OCI-LY1 (cell line): ENCODE measurements at regions not wholly inside any gene's neighbourhood (a gene's known extent, or its start where the extent isn't known, plus 50 kb on each side); places are given as distances from the start of the nearest gene placed in this dataset.

Experiments used
- H2AFZ ChIP-seq: fragments of 200-600 bp; sonication (generic), shearing (Covaris generic); 2 replicates; pipeline ENCODE4 v1.6.0; 2014; ENCODE audit warnings: antibody characterized with exemption, mild to moderate bottlenecking, low read length
- H3F3A ChIP-seq: fragments of 200-600 bp; sonication (generic), shearing (Covaris generic); 2 replicates; pipeline ENCODE4 v1.6.0; 2014; ENCODE audit warnings: mild to moderate bottlenecking, antibody characterized with exemption, low read length, moderate library complexity; ENCODE audit not compliant: insufficient read depth
- H3K27ac ChIP-seq: fragments of 200-600 bp; sonication (generic); 2 replicates; pipeline ENCODE4 v1.5.1; 2014; ENCODE audit warnings: low read length, mixed run types, mild to moderate bottlenecking, low read depth; ENCODE audit not compliant: poor library complexity, severe bottlenecking
- H3K27me3 ChIP-seq: fragments of 200-600 bp; sonication (generic); 2 replicates; pipeline ENCODE4 v1.6.0; 2014; ENCODE audit warnings: antibody characterized with exemption, mild to moderate bottlenecking, low read length, moderate library complexity; ENCODE audit not compliant: insufficient read depth
- H3K36me3 ChIP-seq: fragments of 200-600 bp; sonication (generic); 2 replicates; pipeline ENCODE4 v1.6.1; 2014; ENCODE audit warnings: mild to moderate bottlenecking, antibody characterized with exemption, low read length, moderate library complexity, mixed read lengths; ENCODE audit not compliant: insufficient read depth
- H3K4me1 ChIP-seq: fragments of 200-600 bp; sonication (generic); 2 replicates; pipeline ENCODE4 v1.5.1; 2014; ENCODE audit warnings: mild to moderate bottlenecking, low read length, moderate library complexity; ENCODE audit not compliant: insufficient read depth, severe bottlenecking
- H3K4me2 ChIP-seq: fragments of 200-600 bp; sonication (generic), shearing (Covaris generic); 2 replicates; pipeline ENCODE4 v1.6.1; 2014; ENCODE audit warnings: low read length
- H3K4me3 ChIP-seq: fragments of 200-600 bp; sonication (generic); 2 replicates; pipeline ENCODE4 v1.5.1; 2014; ENCODE audit warnings: low read length, low read depth, mild to moderate bottlenecking, mixed read lengths; ENCODE audit not compliant: poor library complexity, severe bottlenecking
- H3K79me2 ChIP-seq: fragments of 200-600 bp; shearing (Covaris generic); 2 replicates; pipeline ENCODE4 v1.6.1; 2016; ENCODE audit warnings: mixed run types, low read length, mixed read lengths; ENCODE audit not compliant: insufficient read depth
- H3K9ac ChIP-seq: fragments of 200-600 bp; sonication (generic), shearing (Covaris generic); 2 replicates; pipeline ENCODE4 v1.6.1; 2014; ENCODE audit warnings: mild to moderate bottlenecking, low read length, mixed read lengths
- H3K9me2 ChIP-seq: fragments of 200-600 bp; sonication (generic), shearing (Covaris generic); 2 replicates; pipeline ENCODE4 v1.6.1; 2014; ENCODE audit warnings: low read depth, mild to moderate bottlenecking, low read length, mixed read lengths
- H3K9me3 ChIP-seq: fragments of 200-600 bp; shearing (Covaris generic); 2 replicates; pipeline ENCODE4 v1.6.1; 2014; ENCODE audit warnings: low read length, mixed read lengths
- H4K20me1 ChIP-seq: fragments of 200-600 bp; sonication (generic), shearing (Covaris generic); 2 replicates; pipeline ENCODE4 v1.6.0; 2016; ENCODE audit warnings: mild to moderate bottlenecking, low read length; ENCODE audit not compliant: insufficient read depth
- CTCF ChIP-seq: fragments of 200-600 bp; sonication (generic), shearing (Covaris generic); IDR thresholded peaks from 2 replicates; pipeline ENCODE4 v1.5.1; 2017; ENCODE audit warnings: mild to moderate bottlenecking, antibody characterized with exemption, low read length, moderate library complexity, mixed read lengths
- EZH2 ChIP-seq: fragments of 200-600 bp; sonication (generic), shearing (Covaris generic); IDR thresholded peaks from 2 replicates; pipeline ENCODE4 v1.8.0; 2017; ENCODE audit warnings: borderline replicate concordance, mixed run types, mild to moderate bottlenecking, antibody characterized with exemption, low read length, moderate library complexity, mixed read lengths

- Histone ChIP-seq H3K9me2 (no peaks in the 10 kb centered on the region), H3K79me2 (no peaks in the 10 kb centered on the region), H3K9ac (no peak overlapping the region), H3K4me1 (no peaks in the 10 kb centered on the region), H3K9me3 (no peaks in the 10 kb centered on the region), H3K27ac (no peak overlapping the region), H2AFZ (no peak overlapping the region), H3F3A (no peaks in the 10 kb centered on the region), H3K4me2 (no peak overlapping the region), H3K4me3 (no peak overlapping the region), H4K20me1 (no peaks in the 10 kb centered on the region), H3K36me3 (no peaks in the 10 kb centered on the region), H3K27me3 (no peaks in the 10 kb centered on the region)
- TF ChIP-seq CTCF = no peak
- TF ChIP-seq EZH2 = no peak
Measured at GRCh38 chr16:82364690-82365089, 194.7 kb upstream of the MPHOSPH6 start.

- no peak for TF ChIP-seq EZH2
- TF ChIP-seq CTCF = no peak
- Histone ChIP-seq H3K36me3 (no peaks in the 10 kb centered on the region), H3K9me3 (no peaks in the 10 kb centered on the region), H3K27me3 (no peaks in the 10 kb centered on the region), H4K20me1 (no peaks in the 10 kb centered on the region), H3F3A (no peaks in the 10 kb centered on the region), H3K4me3 (no peak overlapping the region), H3K27ac (no peak overlapping the region), H3K9me2 (no peaks in the 10 kb centered on the region), H3K9ac (no peak overlapping the region), H3K79me2 (no peaks in the 10 kb centered on the region), H3K4me1 (no peaks in the 10 kb centered on the region), H2AFZ (no peak overlapping the region), H3K4me2 (no peak overlapping the region)
Measured at GRCh38 chr16:82363026-82363816, 193.2 kb upstream of the MPHOSPH6 start.

- Histone ChIP-seq H3K27ac (no peak overlapping the region), H4K20me1 (no peaks in the 10 kb centered on the region), H3K9me2 (no peaks in the 10 kb centered on the region), H2AFZ (no peak overlapping the region), H3K9me3 (no peaks in the 10 kb centered on the region), H3K4me1 (no peaks in the 10 kb centered on the region), H3K4me2 (no peak overlapping the region), H3K36me3 (no peaks in the 10 kb centered on the region), H3K79me2 (no peaks in the 10 kb centered on the region), H3K27me3 (no peaks in the 10 kb centered on the region), H3F3A (no peaks in the 10 kb centered on the region), H3K9ac (no peak overlapping the region), H3K4me3 (no peak overlapping the region)
- TF ChIP-seq EZH2 = no peak
- TF ChIP-seq CTCF = no peak
Measured at GRCh38 chr16:82361885-82362284, 191.9 kb upstream of the MPHOSPH6 start.
